GM12864 (cell line): ENCODE measurements at regions not wholly inside any gene's neighbourhood (a gene's known extent, or its start where the extent isn't known, plus 50 kb on each side); places are given as distances from the start of the nearest gene placed in this dataset.
A peak's percentile ranks its signal among the peaks of the same experiment; 100 is the strongest.

Experiments
- DNase-seq: peaks from one replicate; pipeline ENCODE4 v3.0.0-alpha.2; 2011; ENCODE audit warnings: low read depth
- H3K4me3 ChIP-seq: 2 replicates; pipeline ENCODE4 v1.5.1; 2011; ENCODE audit warnings: mild to moderate bottlenecking, low read depth, low read length, control low read depth
- CTCF ChIP-seq: IDR thresholded peaks from 2 replicates; pipeline ENCODE4 v1.5.1; 2011; ENCODE audit warnings: low read depth, mild to moderate bottlenecking, moderate library complexity, low read length, control low read depth, inconsistent platforms; ENCODE audit errors: missing control alignments

GRCh38 chr4:124331781-124332180 is 380.8 kb downstream of the ANKRD50 start:
- H3K4me3 ChIP-seq = no peak overlapping the region
- DNase-seq = no peak
- TF ChIP-seq CTCF = no peak

- no peak overlapping the region for H3K4me3 ChIP-seq
- no peak for TF ChIP-seq CTCF
- DNase-seq = no peak
Measured at GRCh38 chr4:124333466-124333865, 379.1 kb downstream of the ANKRD50 start.

GRCh38 chr4:124334119-124334518 is 378.4 kb downstream of the ANKRD50 start:
- H3K4me3 ChIP-seq = no peak overlapping the region
- TF ChIP-seq CTCF = peak; percentile 24
- DNase-seq = no peak

GRCh38 chr4:124337874-124338273 is 374.7 kb downstream of the ANKRD50 start:
- no peak overlapping the region for H3K4me3 ChIP-seq
- no peak for TF ChIP-seq CTCF
- no peak for DNase-seq

- no peak overlapping the region for H3K4me3 ChIP-seq
- TF ChIP-seq CTCF = no peak
- DNase-seq = no peak
Measured at GRCh38 chr4:124343661-124344171, 368.8 kb downstream of the ANKRD50 start.

GRCh38 chr4:124372916-124373315 is 339.6 kb downstream of the ANKRD50 start:
- DNase-seq = no peak
- H3K4me3 ChIP-seq = no peak overlapping the region
- no peak for TF ChIP-seq CTCF

GRCh38 chr4:124386163-124386562 is 326.4 kb downstream of the ANKRD50 start:
- DNase-seq = no peak
- TF ChIP-seq CTCF = no peak
- H3K4me3 ChIP-seq = no peak overlapping the region
